ENCODE measurements at regions not wholly inside any gene's neighbourhood (a gene's known extent, or its start where the extent isn't known, plus 50 kb on each side); places are given as distances from the start of the nearest gene placed in this dataset.

GRCh38 chr5:160479220-160479619, 57.6 kb downstream of the PTTG1 start:
- ChIA-PET POLR2A (no interaction called here), CTCF (no interaction called here)
- H3K4me1 ChIP-seq (ENCODE audit: control insufficient read depth, insufficient read depth, low read length) = no peaks in the 10 kb centered on the region
- no peak for TF ChIP-seq ZNF510 (tag by site-specific recombination; IDR thresholded peaks at IDR 0.05; ENCODE audit: insufficient replicate concordance)
- no peak for TF ChIP-seq ZNF600 (tag by site-specific recombination; IDR thresholded peaks at IDR 0.05)
- no peak for TF ChIP-seq ZNF155 (tag by site-specific recombination; IDR thresholded peaks at IDR 0.05)
- no peak for TF ChIP-seq ZNF785 (tag by site-specific recombination; IDR thresholded peaks at IDR 0.05)
- TF ChIP-seq PBX3 (CRISPR knock-in tag; IDR thresholded peaks at IDR 0.05) = no peak
- no peak for TF ChIP-seq ZNF660 (tag by site-specific recombination; IDR thresholded peaks at IDR 0.05)
- no peaks in the 10 kb centered on the region for H3K9me3 ChIP-seq (ENCODE audit: control insufficient read depth, insufficient read depth, low read depth, low read length)
- H3K27ac ChIP-seq (ENCODE audit: extremely low read depth, low read depth, low read length) = no peak overlapping the region
- no peak overlapping the region for H3K4me3 ChIP-seq (ENCODE audit: low read depth, low read length)
- H3K36me3 ChIP-seq (ENCODE audit: control insufficient read depth in 2 of 2, insufficient read depth in 1 of 2, low read length in 2 of 2) = no peaks in the 10 kb centered on the region

- CTCF ChIA-PET = no interaction called here
Observed at GRCh38 chr5:160479926-160480325, 58.3 kb downstream of the PTTG1 start.

GRCh38 chr5:160480652-160481051, 59.0 kb downstream of the PTTG1 start:
- no peaks in the 10 kb centered on the region for H3K36me3 ChIP-seq (ENCODE audit: control insufficient read depth in 2 of 2, insufficient read depth in 1 of 2, low read length in 2 of 2)
- H3K4me3 ChIP-seq (ENCODE audit: low read depth, low read length) = no peak overlapping the region
- no peaks in the 10 kb centered on the region for H3K4me1 ChIP-seq (ENCODE audit: control insufficient read depth, insufficient read depth, low read length)
- CTCF ChIA-PET = no interaction called here
- POLR2A ChIA-PET = no interaction called here
- no peaks in the 10 kb centered on the region for H3K9me3 ChIP-seq (ENCODE audit: control insufficient read depth, insufficient read depth, low read depth, low read length)
- H3K27ac ChIP-seq (ENCODE audit: extremely low read depth, low read depth, low read length) = no peak overlapping the region
- TF ChIP-seq ZNF514 (tag by site-specific recombination; IDR thresholded peaks at IDR 0.05) = no peak
- no peak for TF ChIP-seq ZNF37A (tag by site-specific recombination; IDR thresholded peaks at IDR 0.05)
- no peak for TF ChIP-seq YY2 (tag by site-specific recombination; IDR thresholded peaks at IDR 0.05)
- TF ChIP-seq ZNF544 (tag by site-specific recombination; IDR thresholded peaks at IDR 0.05) = no peak
- no peak for TF ChIP-seq ZNF280D (tag by site-specific recombination; IDR thresholded peaks at IDR 0.05)
- no peak for TF ChIP-seq GLI2 (tag by site-specific recombination; IDR thresholded peaks at IDR 0.05; ENCODE audit: borderline replicate concordance, low read depth)
- no peak for TF ChIP-seq ZNF311 (tag by site-specific recombination; IDR thresholded peaks at IDR 0.05; ENCODE audit: borderline replicate concordance)
- TF ChIP-seq ZBTB21 (tag by site-specific recombination; IDR thresholded peaks at IDR 0.05) = no peak
- no peak for TF ChIP-seq ZNF302 (tag by site-specific recombination; IDR thresholded peaks at IDR 0.05; ENCODE audit: low read depth)
- no peak for TF ChIP-seq ZNF488 (tag by site-specific recombination; IDR thresholded peaks at IDR 0.05)
- TF ChIP-seq ZNF157 (tag by site-specific recombination; IDR thresholded peaks at IDR 0.05) = no peak
- TF ChIP-seq ZNF366 (tag by site-specific recombination; conservative IDR thresholded peaks at IDR 0.05) = no peak
- no peak for TF ChIP-seq ZNF791 (tag by site-specific recombination; IDR thresholded peaks at IDR 0.05)
- no peak for TF ChIP-seq ATF2 (tag by site-specific recombination; IDR thresholded peaks at IDR 0.05; ENCODE audit: low read depth)
- TF ChIP-seq REST (tag by site-specific recombination; IDR thresholded peaks at IDR 0.05) = no peak
- TF ChIP-seq KLF9 (tag by site-specific recombination; IDR thresholded peaks at IDR 0.05; ENCODE audit: low read depth) = no peak
- no peak for TF ChIP-seq ZNF830 (tag by site-specific recombination; IDR thresholded peaks at IDR 0.05; ENCODE audit: low read depth)

More at GRCh38 chr5:160479926-160480325, 58.3 kb downstream of the PTTG1 start:
- Histone ChIP-seq H3K36me3 (ENCODE audit: control insufficient read depth in 2 of 2, insufficient read depth in 1 of 2, low read length in 2 of 2) (no peaks in the 10 kb centered on the region), H3K27ac (ENCODE audit: extremely low read depth, low read depth, low read length) (no peak overlapping the region), H3K9me3 (ENCODE audit: control insufficient read depth, insufficient read depth, low read depth, low read length) (no peaks in the 10 kb centered on the region), H3K4me3 (ENCODE audit: low read depth, low read length) (no peak overlapping the region), H3K4me1 (ENCODE audit: control insufficient read depth, insufficient read depth, low read length) (no peaks in the 10 kb centered on the region)
- POLR2A ChIA-PET = no interaction called here
- no peak for TF ChIP-seq ZFHX2 (tag by site-specific recombination; conservative IDR thresholded peaks at IDR 0.05)

Measured in HEK293 (cell line).